Endothelial cell of umbilical vein (primary cell): ENCODE measurements at regions not wholly inside any gene's neighbourhood (a gene's known extent, or its start where the extent isn't known, plus 50 kb on each side); places are given as distances from the start of the nearest gene placed in this dataset.

Experiments
- BruUV-seq: library from RNA; stranded (reverse); fragments of 400-500 nt; replicated peaks from 2 replicates; lab custom pipeline; 2021; lab: Mats Ljungman, UMichigan
- CTCF ChIA-PET: fragments of 300-600, 350-600 bp; sonication (Branson Sonifier 250); formaldehyde crosslinking; loops from one replicate; lab custom pipeline; 2021; ENCODE audit warnings: antibody characterized with exemption, inconsistent platforms; lab: Charles Lee
- POLR2A ChIA-PET: fragments of 300-600, 350-600 bp; sonication (Branson Sonifier 250); formaldehyde crosslinking; loops from one replicate; lab custom pipeline; 2021; ENCODE audit warnings: antibody characterized with exemption, inconsistent platforms; lab: Charles Lee
- DNase-seq: peaks from one replicate; pipeline ENCODE4 v3.0.0-alpha.2; 2011; ENCODE audit warnings: low read depth, low spot score
- FAIRE-seq: peaks from 2 replicates; lab custom pipeline; 2011; peaks lifted over from hg19 to GRCh38; lab: Jason Lieb, UNC
- H2AFZ ChIP-seq: 2 replicates; pipeline ENCODE4 v1.6.0; 2012; ENCODE audit warnings: low read depth, low read length, control low read depth, inconsistent platforms
- H3K27ac ChIP-seq: 2 replicates; pipeline ENCODE4 v1.5.1; 2011; ENCODE audit warnings: low read depth, mild to moderate bottlenecking, control low read depth, low read length, moderate library complexity; ENCODE audit not compliant: insufficient read depth
- H3K27me3 ChIP-seq, 2 experiments: 2 replicates each; pipeline versions ENCODE4 v1.6.0 to v1.6.1; 2011; ENCODE audit warnings: low read length in 2 of 2, mixed read lengths in 1 of 2; ENCODE audit not compliant: control insufficient read depth in 2 of 2, insufficient read depth in 2 of 2
- H3K36me3 ChIP-seq, 2 experiments: 2 replicates in 1 of 2; 3 replicates in 1 of 2; pipeline ENCODE4 v1.5.1; 2011; ENCODE audit warnings: low read length in 2 of 2, mild to moderate bottlenecking in 1 of 2, moderate library complexity in 1 of 2; ENCODE audit not compliant: control insufficient read depth in 2 of 2, insufficient read depth in 2 of 2; ENCODE audit errors: extremely low read depth in 1 of 2
- H3K4me1 ChIP-seq: 3 replicates; pipeline ENCODE4 v1.5.1; 2011; ENCODE audit warnings: mild to moderate bottlenecking, low read length; ENCODE audit not compliant: control insufficient read depth, insufficient read depth; ENCODE audit errors: extremely low read depth
- H3K4me2 ChIP-seq: 2 replicates; pipeline ENCODE4 v1.6.1; 2011; ENCODE audit warnings: low read length, control low read depth, mixed read lengths; ENCODE audit not compliant: insufficient read depth
- H3K4me3 ChIP-seq, 3 experiments: fragments of 200-600 bp in 1 of 3; sonication (generic), shearing (Covaris generic) in 1 of 3; replicated peaks in 1 of 3; 2 replicates each; pipeline ENCODE4 v1.5.1; 2011 to 2016; ENCODE audit warnings: control low read depth in 3 of 3, low read length in 3 of 3, mild to moderate bottlenecking in 2 of 3, inconsistent platforms in 1 of 3, low read depth in 1 of 3, moderate library complexity in 1 of 3; ENCODE audit not compliant: insufficient read depth in 1 of 3
- H3K79me2 ChIP-seq: 2 replicates; pipeline ENCODE4 v1.6.0; 2012; ENCODE audit warnings: low read length, inconsistent platforms; ENCODE audit not compliant: control insufficient read depth, insufficient read depth
- H3K9ac ChIP-seq: replicated peaks from 2 replicates; pipeline ENCODE3; 2011; ENCODE audit warnings: low read length, control low read depth; ENCODE audit not compliant: insufficient read depth; ENCODE audit errors: extremely low read depth
- H3K9me1 ChIP-seq: replicated peaks from 3 replicates; pipeline ENCODE4 v1.6.0; 2011; ENCODE audit warnings: mild to moderate bottlenecking, low read length; ENCODE audit not compliant: control insufficient read depth, insufficient read depth; ENCODE audit errors: extremely low read depth
- H3K9me3 ChIP-seq: replicated peaks from 2 replicates; pipeline ENCODE4 v1.5.1; 2012; ENCODE audit warnings: low read length, inconsistent platforms; ENCODE audit not compliant: control insufficient read depth, insufficient read depth
- H4K20me1 ChIP-seq: replicated peaks from 2 replicates; pipeline ENCODE3; 2011; ENCODE audit warnings: mild to moderate bottlenecking, low read length; ENCODE audit not compliant: control insufficient read depth, insufficient read depth; ENCODE audit errors: extremely low read depth
- EZH2 ChIP-seq: IDR thresholded peaks from 2 replicates; pipeline ENCODE4 v1.6.1; 2012; ENCODE audit warnings: borderline replicate concordance, low read depth, mild to moderate bottlenecking, moderate library complexity, low read length, inconsistent platforms; ENCODE audit not compliant: severe bottlenecking
- FOS ChIP-seq: IDR thresholded peaks from 2 replicates; pipeline ENCODE4 v1.6.1; 2011; ENCODE audit warnings: mild to moderate bottlenecking, low read length, moderate library complexity, borderline replicate concordance; ENCODE audit not compliant: insufficient read depth
- GATA2 ChIP-seq: IDR thresholded peaks from 2 replicates; pipeline ENCODE4 v1.7.0; 2011; ENCODE audit warnings: low read depth, mild to moderate bottlenecking, moderate library complexity, mixed read lengths, low read length; ENCODE audit not compliant: insufficient read length, insufficient read depth
- JUN ChIP-seq: IDR thresholded peaks from 2 replicates; pipeline ENCODE4 v1.6.1; 2011; ENCODE audit warnings: borderline replicate concordance, low read depth; ENCODE audit not compliant: insufficient read length, insufficient read depth
- MYC ChIP-seq: IDR thresholded peaks from one replicate; pipeline ENCODE4 v1.6.1; 2011; ENCODE audit warnings: mild to moderate bottlenecking, low read depth, low read length
- POLR2A ChIP-seq: IDR thresholded peaks from 2 replicates; pipeline ENCODE4 v1.6.1; 2012; ENCODE audit warnings: low read depth, mild to moderate bottlenecking, control low read depth, low read length
- POLR2AphosphoS5 ChIP-seq: IDR thresholded peaks from 2 replicates; pipeline ENCODE4 v1.6.1; 2012; ENCODE audit warnings: low read depth, mild to moderate bottlenecking, control low read depth, low read length, moderate library complexity; ENCODE audit not compliant: insufficient read depth
- dilution Hi-C: fragments of 300-500 bp; cut with MboI; formaldehyde crosslinking; loops from one replicate; pipeline ENCODE4 v1.15.0; 2019; ENCODE audit warnings: low sequenced_read_pairs; ENCODE audit not compliant: extremely low pct_ligation_motif_present
- intact Hi-C: fragments of 100-400 bp; cut with micrococcal nuclease; formaldehyde crosslinking; loops from one replicate; pipeline ENCODE4 v1.10.0; 2022
- TF ChIP-seq, protein P1 (sequence below), 2 donors: IDR thresholded peaks; 1 replicate in 1 of 2; 2 replicates in 1 of 2; pipeline ENCODE4 v1.5.1; 2011; ENCODE audit warnings: low read length in 2 of 2, mild to moderate bottlenecking in 2 of 2, moderate library complexity in 2 of 2, control low read depth in 1 of 2, inconsistent platforms in 1 of 2, low read depth in 1 of 2; ENCODE audit not compliant: insufficient read depth in 1 of 2; ENCODE audit errors: extremely low read depth in 1 of 2
- TF ChIP-seq, protein P2 (sequence below): IDR thresholded peaks from 2 replicates; pipeline ENCODE4 v1.6.1; 2011; ENCODE audit not compliant: insufficient read depth, insufficient read length

- TF ChIP-seq POLR2A (no peak), MYC (no peak), POLR2AphosphoS5 (no peak), GATA2 (no peak), EZH2 (no peak), FOS (no peak), JUN (no peak)
- TF ChIP-seq, protein P1, sequence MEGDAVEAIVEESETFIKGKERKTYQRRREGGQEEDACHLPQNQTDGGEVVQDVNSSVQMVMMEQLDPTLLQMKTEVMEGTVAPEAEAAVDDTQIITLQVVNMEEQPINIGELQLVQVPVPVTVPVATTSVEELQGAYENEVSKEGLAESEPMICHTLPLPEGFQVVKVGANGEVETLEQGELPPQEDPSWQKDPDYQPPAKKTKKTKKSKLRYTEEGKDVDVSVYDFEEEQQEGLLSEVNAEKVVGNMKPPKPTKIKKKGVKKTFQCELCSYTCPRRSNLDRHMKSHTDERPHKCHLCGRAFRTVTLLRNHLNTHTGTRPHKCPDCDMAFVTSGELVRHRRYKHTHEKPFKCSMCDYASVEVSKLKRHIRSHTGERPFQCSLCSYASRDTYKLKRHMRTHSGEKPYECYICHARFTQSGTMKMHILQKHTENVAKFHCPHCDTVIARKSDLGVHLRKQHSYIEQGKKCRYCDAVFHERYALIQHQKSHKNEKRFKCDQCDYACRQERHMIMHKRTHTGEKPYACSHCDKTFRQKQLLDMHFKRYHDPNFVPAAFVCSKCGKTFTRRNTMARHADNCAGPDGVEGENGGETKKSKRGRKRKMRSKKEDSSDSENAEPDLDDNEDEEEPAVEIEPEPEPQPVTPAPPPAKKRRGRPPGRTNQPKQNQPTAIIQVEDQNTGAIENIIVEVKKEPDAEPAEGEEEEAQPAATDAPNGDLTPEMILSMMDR (IDR thresholded peaks at IDR 0.05; ENCODE audit: extremely low read depth in 1 of 2, insufficient read depth in 1 of 2, low read depth in 1 of 2, low read length in 2 of 2), result no peak
- TF ChIP-seq, protein P2, sequence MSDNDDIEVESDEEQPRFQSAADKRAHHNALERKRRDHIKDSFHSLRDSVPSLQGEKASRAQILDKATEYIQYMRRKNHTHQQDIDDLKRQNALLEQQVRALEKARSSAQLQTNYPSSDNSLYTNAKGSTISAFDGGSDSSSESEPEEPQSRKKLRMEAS, result no peak
- no peak overlapping the region for H3K4me2 ChIP-seq
- no peaks in the 10 kb centered on the region for H3K36me3 ChIP-seq
- ChIA-PET POLR2A (no interaction called here), CTCF (interaction anchor here (2.7 kb wide), 1 partner anchor 16 kb away, joined by 19 read pairs; no protein-coding TSS in a partner anchor)
- no peaks in the 10 kb centered on the region for H3K79me2 ChIP-seq
- H4K20me1 ChIP-seq, result no peaks in the 10 kb centered on the region
- BruUV-seq, result no TSS peak
- intact Hi-C loops (no loop called here), dilution Hi-C loops (no loop called here)
- no peak overlapping the region for H3K4me3 ChIP-seq
- H3K9me1 ChIP-seq, result no peaks in the 10 kb centered on the region
- H3K9me3 ChIP-seq, result no peaks in the 10 kb centered on the region
- no peak overlapping the region for H3K27ac ChIP-seq
- H3K27me3 ChIP-seq, result no peaks in the 10 kb centered on the region
- peaks cover 11% of the 10 kb centered on the region for H3K4me1 ChIP-seq
- no peak for DNase-seq
- H2AFZ ChIP-seq, result no peak overlapping the region
- FAIRE-seq, result no peak
- H3K9ac ChIP-seq, result no peak overlapping the region
Measured at GRCh38 chr5:42874621-42875198, 63.0 kb upstream of the SELENOP start.
